ENCODE measurements at regions not wholly inside any gene's neighbourhood (a gene's known extent, or its start where the extent isn't known, plus 50 kb on each side); places are given as distances from the start of the nearest gene placed in this dataset.

- Mint-ChIP-seq H3K36me3 (ENCODE audit: low read depth) (no peaks in the 10 kb centered on the region), H3K4me1 (ENCODE audit: low read depth) (no peaks in the 10 kb centered on the region), H3K27ac (no peak overlapping the region), H3K4me3 (no peak overlapping the region), H3K9me3 (no peaks in the 10 kb centered on the region), H3K27me3 (ENCODE audit: insufficient read depth) (no peaks in the 10 kb centered on the region)
- no peak for DNase-seq (ENCODE audit: low spot score)
- intact Hi-C loops (cut with micrococcal nuclease): no loop called here
These were observed 609.5 kb upstream of the VRK2 start for GRCh38 chr2:57437077-57437476.

- DNase-seq (ENCODE audit: low spot score): no peak
- Mint-ChIP-seq H3K9me3 (no peaks in the 10 kb centered on the region), H3K27me3 (ENCODE audit: insufficient read depth) (no peaks in the 10 kb centered on the region), H3K36me3 (ENCODE audit: low read depth) (no peaks in the 10 kb centered on the region), H3K4me1 (ENCODE audit: low read depth) (no peaks in the 10 kb centered on the region), H3K27ac (no peak overlapping the region), H3K4me3 (no peak overlapping the region)
- intact Hi-C loops (cut with micrococcal nuclease): no loop called here
These were observed 606.2 kb upstream of the VRK2 start for GRCh38 chr2:57440437-57440836.

- no peak overlapping the region for H3K4me3 Mint-ChIP-seq
- intact Hi-C loops (cut with micrococcal nuclease): no loop called here
These were observed 603.5 kb upstream of the VRK2 start for GRCh38 chr2:57443086-57443485.

GRCh38 chr2:57443973-57444521, 602.6 kb upstream of the VRK2 start:
- no peak overlapping the region for H3K4me3 Mint-ChIP-seq
- H3K27me3 Mint-ChIP-seq (ENCODE audit: insufficient read depth): no peaks in the 10 kb centered on the region
- no peaks in the 10 kb centered on the region for H3K9me3 Mint-ChIP-seq
- DNase-seq (ENCODE audit: low spot score): no peak
- H3K27ac Mint-ChIP-seq: no peak overlapping the region
- no peaks in the 10 kb centered on the region for H3K36me3 Mint-ChIP-seq (ENCODE audit: low read depth)
- H3K4me1 Mint-ChIP-seq (ENCODE audit: low read depth): no peaks in the 10 kb centered on the region
- intact Hi-C loops (cut with micrococcal nuclease): no loop called here

More at GRCh38 chr2:57443086-57443485, 603.5 kb upstream of the VRK2 start:
- H3K27ac Mint-ChIP-seq: no peak overlapping the region
- H3K4me1 Mint-ChIP-seq (ENCODE audit: low read depth): no peaks in the 10 kb centered on the region
- no peaks in the 10 kb centered on the region for H3K9me3 Mint-ChIP-seq
- no peaks in the 10 kb centered on the region for H3K27me3 Mint-ChIP-seq (ENCODE audit: insufficient read depth)
- no peak for DNase-seq (ENCODE audit: low spot score)
- H3K36me3 Mint-ChIP-seq (ENCODE audit: low read depth): no peaks in the 10 kb centered on the region

- Mint-ChIP-seq H3K27me3 (ENCODE audit: insufficient read depth) (no peaks in the 10 kb centered on the region), H3K27ac (no peak overlapping the region), H3K4me1 (ENCODE audit: low read depth) (no peaks in the 10 kb centered on the region), H3K36me3 (ENCODE audit: low read depth) (no peaks in the 10 kb centered on the region), H3K9me3 (no peaks in the 10 kb centered on the region), H3K4me3 (no peak overlapping the region)
- intact Hi-C loops (cut with micrococcal nuclease): no loop called here
- no peak for DNase-seq (ENCODE audit: low spot score)
These were observed 601.7 kb upstream of the VRK2 start for GRCh38 chr2:57444752-57445430.

- no peak overlapping the region for H3K4me3 Mint-ChIP-seq
- H3K27ac Mint-ChIP-seq: no peak overlapping the region
- no peaks in the 10 kb centered on the region for H3K36me3 Mint-ChIP-seq (ENCODE audit: low read depth)
- H3K27me3 Mint-ChIP-seq (ENCODE audit: insufficient read depth): no peaks in the 10 kb centered on the region
- DNase-seq (ENCODE audit: low spot score): no peak
- intact Hi-C loops (cut with micrococcal nuclease): no loop called here
- H3K4me1 Mint-ChIP-seq (ENCODE audit: low read depth): no peaks in the 10 kb centered on the region
- no peaks in the 10 kb centered on the region for H3K9me3 Mint-ChIP-seq
These were observed 597.8 kb upstream of the VRK2 start for GRCh38 chr2:57448816-57449215.

- intact Hi-C loops (cut with micrococcal nuclease): no loop called here
- Mint-ChIP-seq H3K4me3 (no peak overlapping the region), H3K27me3 (ENCODE audit: insufficient read depth) (no peaks in the 10 kb centered on the region), H3K27ac (no peak overlapping the region), H3K36me3 (ENCODE audit: low read depth) (no peaks in the 10 kb centered on the region), H3K4me1 (ENCODE audit: low read depth) (no peaks in the 10 kb centered on the region), H3K9me3 (no peaks in the 10 kb centered on the region)
- DNase-seq (ENCODE audit: low spot score): no peak
These were observed 596.4 kb upstream of the VRK2 start for GRCh38 chr2:57450170-57450569.

GRCh38 chr2:57452634-57453033, 594.0 kb upstream of the VRK2 start:
- H3K36me3 Mint-ChIP-seq (ENCODE audit: low read depth): no peaks in the 10 kb centered on the region
- intact Hi-C loops (cut with micrococcal nuclease): no loop called here
- peaks cover 2% of the 10 kb centered on the region for H3K9me3 Mint-ChIP-seq
- no peaks in the 10 kb centered on the region for H3K4me1 Mint-ChIP-seq (ENCODE audit: low read depth)
- no peak overlapping the region for H3K4me3 Mint-ChIP-seq
- no peak for DNase-seq (ENCODE audit: low spot score)
- H3K27ac Mint-ChIP-seq: no peak overlapping the region
- H3K27me3 Mint-ChIP-seq (ENCODE audit: insufficient read depth): no peaks in the 10 kb centered on the region

GRCh38 chr2:57453945-57454344, 592.7 kb upstream of the VRK2 start:
- intact Hi-C loops (cut with micrococcal nuclease): no loop called here
- Mint-ChIP-seq H3K36me3 (ENCODE audit: low read depth) (no peaks in the 10 kb centered on the region), H3K4me1 (ENCODE audit: low read depth) (no peaks in the 10 kb centered on the region), H3K27ac (no peak overlapping the region), H3K9me3 (peaks cover 4% of the 10 kb centered on the region), H3K4me3 (no peak overlapping the region), H3K27me3 (ENCODE audit: insufficient read depth) (no peaks in the 10 kb centered on the region)
- DNase-seq (ENCODE audit: low spot score): no peak

- Mint-ChIP-seq H3K4me3 (no peak overlapping the region), H3K36me3 (ENCODE audit: low read depth) (no peaks in the 10 kb centered on the region), H3K9me3 (peaks cover 4% of the 10 kb centered on the region), H3K27ac (no peak overlapping the region), H3K27me3 (ENCODE audit: insufficient read depth) (no peaks in the 10 kb centered on the region), H3K4me1 (ENCODE audit: low read depth) (no peaks in the 10 kb centered on the region)
- intact Hi-C loops (cut with micrococcal nuclease): no loop called here
- no peak for DNase-seq (ENCODE audit: low spot score)
These were observed 586.0 kb upstream of the VRK2 start for GRCh38 chr2:57460396-57461276.

- intact Hi-C loops (cut with micrococcal nuclease): no loop called here
- H3K27me3 Mint-ChIP-seq (ENCODE audit: insufficient read depth): no peaks in the 10 kb centered on the region
These were observed 585.0 kb upstream of the VRK2 start for GRCh38 chr2:57461624-57462023.

GRCh38 chr2:57465067-57465466, 581.5 kb upstream of the VRK2 start:
- H3K27me3 Mint-ChIP-seq (ENCODE audit: insufficient read depth): no peaks in the 10 kb centered on the region
- no peak overlapping the region for H3K27ac Mint-ChIP-seq
- no peak overlapping the region for H3K4me3 Mint-ChIP-seq
- no peak for DNase-seq (ENCODE audit: low spot score)
- intact Hi-C loops (cut with micrococcal nuclease): no loop called here
- H3K4me1 Mint-ChIP-seq (ENCODE audit: low read depth): no peaks in the 10 kb centered on the region
- no peaks in the 10 kb centered on the region for H3K9me3 Mint-ChIP-seq
- H3K36me3 Mint-ChIP-seq (ENCODE audit: low read depth): no peaks in the 10 kb centered on the region

More at GRCh38 chr2:57461624-57462023, 585.0 kb upstream of the VRK2 start:
- Mint-ChIP-seq H3K4me3 (no peak overlapping the region), H3K4me1 (ENCODE audit: low read depth) (no peaks in the 10 kb centered on the region), H3K27ac (no peak overlapping the region), H3K9me3 (peaks cover 4% of the 10 kb centered on the region), H3K36me3 (ENCODE audit: low read depth) (no peaks in the 10 kb centered on the region)
- no peak for DNase-seq (ENCODE audit: low spot score)

GRCh38 chr2:57465967-57466366, 580.6 kb upstream of the VRK2 start:
- H3K27ac Mint-ChIP-seq: no peak overlapping the region
- H3K36me3 Mint-ChIP-seq (ENCODE audit: low read depth): no peaks in the 10 kb centered on the region
- no peaks in the 10 kb centered on the region for H3K27me3 Mint-ChIP-seq (ENCODE audit: insufficient read depth)
- no peak overlapping the region for H3K4me3 Mint-ChIP-seq
- no peaks in the 10 kb centered on the region for H3K4me1 Mint-ChIP-seq (ENCODE audit: low read depth)
- DNase-seq (ENCODE audit: low spot score): no peak
- intact Hi-C loops (cut with micrococcal nuclease): no loop called here
- H3K9me3 Mint-ChIP-seq: no peaks in the 10 kb centered on the region

Data from activated T-helper 1 cell treated with anti-CD3 and anti-CD28 coated beads, Interleukin-12 subunit alpha, Interleukin-12 subunit beta, Interleukin-2, Interleukin-4 antibody, amounts not matched to agents 30 ng/mL and 10 ng/mL and 1 ng/mL, durations not matched to agents 14 hours and 24 hours and 36 hours (primary cell).